Activated CD8-positive, alpha-beta T cell treated with anti-CD3 and anti-CD28 coated beads, Interleukin-2, amount 10 ng/mL, durations not matched to agents 7 days and 5 days (primary cell): ENCODE measurements at regions not wholly inside any gene's neighbourhood (a gene's known extent, or its start where the extent isn't known, plus 50 kb on each side); places are given as distances from the start of the nearest gene placed in this dataset.
A peak's percentile ranks its signal among the peaks of the same experiment; 100 is the strongest.
"Not testable (repeated sequence)": the region's sequence is repeated elsewhere in the genome, so short reads cannot be mapped to it uniquely, and the experiment has no call there.

Experiments
- ATAC-seq: fragments of 150-1000 bp; cut with Tn5 transposase; one replicate; pipeline ENCODE4 v1.10.0; 2021; ENCODE audit warnings: moderate library complexity
- CTCF ChIA-PET: fragments of 350-600 bp; sonication (Branson Sonifier 250); formaldehyde crosslinking; loops from one replicate; lab custom pipeline; 2021; ENCODE audit warnings: antibody characterized with exemption; lab: Charles Lee
- POLR2A ChIA-PET: fragments of 350-600 bp; sonication (Branson Sonifier 250); formaldehyde crosslinking; loops from one replicate; lab custom pipeline; 2021; ENCODE audit warnings: antibody characterized with exemption; lab: Charles Lee
- DNase-seq: peaks from one replicate; pipeline ENCODE4 v3.0.0-alpha.2; 2020
- H3K27ac Mint-ChIP-seq: one replicate; pipeline ENCODE4 v1.8.0; 2021; ENCODE audit warnings: mild to moderate bottlenecking, mixed read lengths
- H3K27me3 Mint-ChIP-seq: one replicate; pipeline ENCODE4 v1.8.0; 2021; ENCODE audit warnings: low read depth, mixed read lengths
- H3K36me3 Mint-ChIP-seq: one replicate; pipeline ENCODE4 v1.8.0; 2021; ENCODE audit warnings: low read depth, mixed read lengths
- H3K4me1 Mint-ChIP-seq: one replicate; pipeline ENCODE4 v1.8.0; 2021; ENCODE audit warnings: low read depth, mixed read lengths
- H3K4me3 Mint-ChIP-seq: one replicate; pipeline ENCODE4 v1.8.0; 2021; ENCODE audit warnings: mild to moderate bottlenecking, mixed read lengths
- H3K9me3 Mint-ChIP-seq: one replicate; pipeline ENCODE4 v1.8.0; 2022; ENCODE audit warnings: mixed read lengths; ENCODE audit not compliant: insufficient read depth

- no peak overlapping the region for H3K4me3 Mint-ChIP-seq
- CTCF ChIA-PET = no interaction called here
- H3K36me3 Mint-ChIP-seq = no peaks in the 10 kb centered on the region
- ATAC-seq (no peak), DNase-seq (no peak)
- no peaks in the 10 kb centered on the region for H3K9me3 Mint-ChIP-seq
- H3K4me1 Mint-ChIP-seq = peaks cover 3% of the 10 kb centered on the region
- no peak overlapping the region for H3K27ac Mint-ChIP-seq
- no peaks in the 10 kb centered on the region for H3K27me3 Mint-ChIP-seq
- POLR2A ChIA-PET = no interaction called here
Observed at GRCh38 chr12:127150956-127151355, 1116.0 kb upstream of the TMEM132C start.

DNA sequence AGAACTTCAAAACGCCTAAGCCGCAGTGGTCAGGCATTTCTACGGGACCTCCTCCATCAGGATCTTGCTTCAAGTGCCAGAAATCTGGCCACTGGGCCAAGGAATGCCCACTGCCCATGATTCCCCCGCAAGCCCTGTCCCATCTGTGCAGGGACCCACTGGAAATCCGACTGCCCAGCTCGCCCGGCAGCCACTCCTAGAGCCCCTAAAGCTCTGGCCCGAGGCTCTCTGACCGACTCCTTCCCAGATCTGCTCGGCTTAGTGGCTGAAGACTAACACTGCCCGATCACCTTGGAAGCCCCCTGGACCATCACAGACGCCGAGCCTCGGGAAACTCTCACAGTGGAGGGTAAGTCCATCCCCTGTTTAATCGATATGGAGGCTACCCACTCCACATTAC lies 1113.0 kb upstream of the TMEM132C start:
- Mint-ChIP-seq H3K4me3 (no peak overlapping the region), H3K27ac (no peak overlapping the region), H3K36me3 (no peaks in the 10 kb centered on the region), H3K27me3 (no peaks in the 10 kb centered on the region), H3K9me3 (no peaks in the 10 kb centered on the region), H3K4me1 (no peaks in the 10 kb centered on the region)
- CTCF ChIA-PET = no interaction called here
- POLR2A ChIA-PET = no interaction called here
- no peak for DNase-seq
- no peak for ATAC-seq

- ATAC-seq, H3K4me1 Mint-ChIP-seq, H3K36me3 Mint-ChIP-seq, H3K4me3 Mint-ChIP-seq, POLR2A ChIA-PET, H3K27ac Mint-ChIP-seq, H3K27me3 Mint-ChIP-seq, DNase-seq, CTCF ChIA-PET, H3K9me3 Mint-ChIP-seq: not testable (repeated sequence)
Observed at GRCh38 chr12:127154830-127155229, 1112.1 kb upstream of the TMEM132C start.

GRCh38 chr12:127155935-127156619 lies 1110.9 kb upstream of the TMEM132C start:
- H3K36me3 Mint-ChIP-seq, H3K4me1 Mint-ChIP-seq, H3K9me3 Mint-ChIP-seq, CTCF ChIA-PET, POLR2A ChIA-PET, H3K4me3 Mint-ChIP-seq, H3K27me3 Mint-ChIP-seq, DNase-seq, H3K27ac Mint-ChIP-seq, ATAC-seq: not testable (repeated sequence)

DNA sequence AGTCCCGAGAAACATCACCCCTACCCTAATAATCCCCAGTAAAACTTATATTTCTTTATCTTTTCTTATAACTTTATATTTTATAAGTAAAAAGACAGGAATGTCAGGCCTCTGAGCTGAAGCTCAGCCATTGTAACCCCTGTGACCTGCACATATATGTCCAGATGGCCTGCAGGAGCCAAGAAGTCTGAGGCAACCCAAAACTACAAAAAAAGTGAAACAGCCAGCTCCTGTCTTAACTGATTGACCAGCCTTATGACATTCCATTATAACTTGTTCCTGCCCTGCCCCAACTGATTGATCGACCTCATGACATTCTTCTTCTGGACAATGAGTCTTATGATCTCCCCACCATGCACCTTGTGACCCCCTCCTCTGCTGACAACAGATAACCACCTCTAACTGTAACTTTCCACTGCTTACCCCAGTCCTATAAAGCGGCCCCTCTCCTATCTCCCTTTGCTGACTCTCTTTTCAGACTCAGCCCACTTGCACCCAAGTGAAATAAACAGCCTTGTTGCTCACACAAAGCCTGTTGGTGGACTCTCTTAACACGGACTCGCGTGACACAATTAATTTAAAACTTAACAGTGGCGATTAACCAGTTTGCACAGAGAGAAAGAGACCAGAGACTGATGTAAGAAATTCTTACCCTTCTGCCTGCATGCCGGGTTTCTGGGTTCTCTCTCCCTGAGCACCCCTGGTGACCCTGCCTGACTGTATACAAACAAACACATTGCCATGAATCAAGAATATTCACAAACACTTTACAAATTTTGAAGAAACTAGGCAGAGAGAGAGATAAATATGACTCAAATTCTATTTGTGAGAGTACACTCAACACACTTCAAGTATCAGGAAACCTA lies 1109.2 kb upstream of the TMEM132C start:
- CTCF ChIA-PET, POLR2A ChIA-PET, ATAC-seq, H3K4me3 Mint-ChIP-seq, H3K4me1 Mint-ChIP-seq, H3K27ac Mint-ChIP-seq, H3K27me3 Mint-ChIP-seq, H3K36me3 Mint-ChIP-seq, DNase-seq, H3K9me3 Mint-ChIP-seq: not testable (repeated sequence)

- no peaks in the 10 kb centered on the region for H3K27me3 Mint-ChIP-seq
- peaks cover 11% of the 10 kb centered on the region for H3K4me1 Mint-ChIP-seq
- H3K36me3 Mint-ChIP-seq = no peaks in the 10 kb centered on the region
- H3K9me3 Mint-ChIP-seq = no peaks in the 10 kb centered on the region
- ChIA-PET CTCF (no interaction called here), POLR2A (no interaction called here)
- no peak for ATAC-seq
- no peak for DNase-seq
- H3K4me3 Mint-ChIP-seq = no peak overlapping the region
- no peak overlapping the region for H3K27ac Mint-ChIP-seq
Observed at GRCh38 chr12:127158385-127159061, 1108.4 kb upstream of the TMEM132C start.

GRCh38 chr12:127161466-127161865 lies 1105.5 kb upstream of the TMEM132C start:
- ChIA-PET CTCF (no interaction called here), POLR2A (no interaction called here)
- H3K9me3 Mint-ChIP-seq = no peaks in the 10 kb centered on the region
- H3K27ac Mint-ChIP-seq = no peak overlapping the region
- peaks cover 22% of the 10 kb centered on the region for H3K4me1 Mint-ChIP-seq
- peaks cover 1% of the 10 kb centered on the region for H3K27me3 Mint-ChIP-seq
- no peak overlapping the region for H3K4me3 Mint-ChIP-seq
- ATAC-seq = no peak
- H3K36me3 Mint-ChIP-seq = no peaks in the 10 kb centered on the region
- no peak for DNase-seq

DNA sequence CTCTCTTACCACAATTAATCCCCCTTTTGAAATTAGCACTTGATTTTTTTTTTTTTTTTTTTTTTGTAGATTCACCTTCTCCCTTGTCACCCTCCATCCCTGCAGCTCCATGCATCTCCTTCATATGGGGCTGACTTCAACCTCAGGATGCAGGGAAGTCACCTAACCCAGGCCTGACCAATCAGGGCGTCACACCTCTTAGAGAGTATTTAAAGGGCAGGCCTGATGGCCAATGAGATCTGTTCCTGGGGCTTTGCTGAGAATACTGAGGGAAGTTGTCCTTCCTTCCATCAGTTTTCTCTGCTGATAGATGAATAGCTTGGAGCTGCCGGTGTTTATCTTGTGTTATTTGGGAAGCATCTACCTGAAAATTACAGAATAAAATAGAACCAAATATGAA lies 1104.7 kb upstream of the TMEM132C start:
- no peak for ATAC-seq
- H3K27me3 Mint-ChIP-seq = peaks cover 3% of the 10 kb centered on the region
- peaks cover 22% of the 10 kb centered on the region for H3K4me1 Mint-ChIP-seq
- ChIA-PET POLR2A (no interaction called here), CTCF (interaction anchor here (1.5 kb wide), 1 partner anchor 54 kb away, joined by 6 read pairs; no protein-coding TSS in a partner anchor)
- no peak overlapping the region for H3K27ac Mint-ChIP-seq
- H3K9me3 Mint-ChIP-seq = no peaks in the 10 kb centered on the region
- DNase-seq = no peak
- no peak overlapping the region for H3K4me3 Mint-ChIP-seq
- H3K36me3 Mint-ChIP-seq = no peaks in the 10 kb centered on the region

GRCh38 chr12:127162902-127163301 lies 1104.1 kb upstream of the TMEM132C start:
- Mint-ChIP-seq H3K9me3 (no peaks in the 10 kb centered on the region), H3K4me1 (peaks cover 22% of the 10 kb centered on the region), H3K27me3 (peaks cover 3% of the 10 kb centered on the region), H3K36me3 (no peaks in the 10 kb centered on the region), H3K27ac (peak overlapping the region; percentile 67), H3K4me3 (no peak overlapping the region)
- POLR2A ChIA-PET = no interaction called here
- DNase-seq (peak; percentile 63), ATAC-seq (peak; percentile 72)
- CTCF ChIA-PET = interaction anchor here (1.5 kb wide), 1 partner anchor 54 kb away, joined by 6 read pairs; no protein-coding TSS in a partner anchor

GRCh38 chr12:127165567-127166392 lies 1101.2 kb upstream of the TMEM132C start:
- peaks cover 22% of the 10 kb centered on the region for H3K4me1 Mint-ChIP-seq
- ChIA-PET CTCF (interaction anchor here (1.3 kb wide), 1 partner anchor 58 kb away, joined by 4 read pairs; no protein-coding TSS in a partner anchor), POLR2A (no interaction called here)
- H3K9me3 Mint-ChIP-seq = no peaks in the 10 kb centered on the region
- peak overlapping the region; percentile 52 for H3K27ac Mint-ChIP-seq
- ATAC-seq = peak; percentile 90
- peak overlapping the region; percentile 67 for H3K4me3 Mint-ChIP-seq
- no peaks in the 10 kb centered on the region for H3K36me3 Mint-ChIP-seq
- H3K27me3 Mint-ChIP-seq = peaks cover 11% of the 10 kb centered on the region
- peak; percentile 75 for DNase-seq
